Brain microvascular endothelial cell (primary cell): ENCODE measurements at regions not wholly inside any gene's neighbourhood (a gene's known extent, or its start where the extent isn't known, plus 50 kb on each side); places are given as distances from the start of the nearest gene placed in this dataset.

Experiments used
- DNase-seq: peaks from one replicate; pipeline ENCODE4 v3.0.0-alpha.2; 2020
- H3K27ac ChIP-seq: fragments of 250-450 bp; sonication (Bioruptor Pico); 2 replicates; pipeline ENCODE4 v1.5.1; 2020; ENCODE audit warnings: mild to moderate bottlenecking, moderate library complexity
- H3K27me3 ChIP-seq: fragments of 250-450 bp; sonication (Bioruptor Pico); replicated peaks from 2 replicates; pipeline ENCODE4 v1.5.1; 2020; ENCODE audit warnings: mild to moderate bottlenecking
- H3K36me3 ChIP-seq: fragments of 250-450 bp; sonication (Bioruptor Pico); replicated peaks from 2 replicates; pipeline ENCODE4 v1.5.1; 2020; ENCODE audit warnings: mild to moderate bottlenecking
- H3K4me3 ChIP-seq: 2 replicates; pipeline ENCODE4 v1.5.1; 2011; ENCODE audit warnings: low read depth, mild to moderate bottlenecking, control low read depth, low read length, moderate library complexity
- CTCF ChIP-seq: IDR thresholded peaks from 2 replicates; pipeline ENCODE4 v1.5.1; 2011; ENCODE audit warnings: low read depth, mild to moderate bottlenecking, moderate library complexity, low read length, control low read depth, inconsistent platforms; ENCODE audit errors: missing control alignments
- in situ Hi-C: cut with HindIII; loops from 2 replicates; pipeline ENCODE4 v1.10.0; 2017; ENCODE audit warnings: low sequenced_read_pairs, low pct_ligation_motif_present

- Histone ChIP-seq H3K27me3 (no peaks in the 10 kb centered on the region), H3K4me3 (no peak overlapping the region), H3K27ac (peak overlapping the region; percentile 51), H3K36me3 (no peaks in the 10 kb centered on the region)
- TF ChIP-seq CTCF = no peak
- no peak for DNase-seq
- in situ Hi-C loops = loop anchor here (25.0 kb wide), 1 partner anchor 184 kb away; no protein-coding TSS in a partner anchor
These were observed 192.4 kb upstream of the IL12A start for GRCh38 chr3:159796226-159796625.

- no peak overlapping the region for H3K4me3 ChIP-seq
- peak overlapping the region; percentile 51 for H3K27ac ChIP-seq
- peak; percentile 52 for DNase-seq
- TF ChIP-seq CTCF = no peak
- no peaks in the 10 kb centered on the region for H3K27me3 ChIP-seq
- H3K36me3 ChIP-seq = no peaks in the 10 kb centered on the region
- in situ Hi-C loops = loop anchor here (25.0 kb wide), 1 partner anchor 184 kb away; no protein-coding TSS in a partner anchor
These were observed 191.9 kb upstream of the IL12A start for GRCh38 chr3:159796744-159797143.

GRCh38 chr3:159797771-159798170, 190.9 kb upstream of the IL12A start:
- Histone ChIP-seq H3K36me3 (no peaks in the 10 kb centered on the region), H3K4me3 (no peak overlapping the region), H3K27me3 (no peaks in the 10 kb centered on the region), H3K27ac (no peak overlapping the region)
- no peak for DNase-seq
- TF ChIP-seq CTCF = no peak
- in situ Hi-C loops = loop anchor here (25.0 kb wide), 1 partner anchor 185 kb away; no protein-coding TSS in a partner anchor

- in situ Hi-C loops = loop anchor here (25.0 kb wide), 1 partner anchor 187 kb away; no protein-coding TSS in a partner anchor
- no peak for TF ChIP-seq CTCF
- DNase-seq = no peak
- no peaks in the 10 kb centered on the region for H3K36me3 ChIP-seq
- H3K27ac ChIP-seq = peak overlapping the region; percentile 30
- H3K4me3 ChIP-seq = no peak overlapping the region
- no peaks in the 10 kb centered on the region for H3K27me3 ChIP-seq
These were observed 189.7 kb upstream of the IL12A start for GRCh38 chr3:159798951-159799350.

GRCh38 chr3:159800434-159801155, 188.0 kb upstream of the IL12A start:
- no peak for TF ChIP-seq CTCF
- Histone ChIP-seq H3K36me3 (no peaks in the 10 kb centered on the region), H3K27me3 (no peaks in the 10 kb centered on the region), H3K4me3 (no peak overlapping the region), H3K27ac (no peak overlapping the region)
- no peak for DNase-seq
- in situ Hi-C loops = no loop called here
